WTC11 (cell line): ENCODE measurements at regions not wholly inside any gene's neighbourhood (a gene's known extent, or its start where the extent isn't known, plus 50 kb on each side); places are given as distances from the start of the nearest gene placed in this dataset.

Source experiments
- JAZF1 ChIP-seq: fragments of 250-450 bp; sonication (Bioruptor Pico); IDR thresholded peaks from 2 replicates; pipeline ENCODE4 v1.9.0; 2021; ENCODE audit warnings: moderate library complexity, mild to moderate bottlenecking, inconsistent platforms
- MAX ChIP-seq: sonication (generic); formaldehyde crosslinking; IDR thresholded peaks from 2 replicates; pipeline ENCODE4 v1.8.0; 2022; ENCODE audit warnings: mild to moderate bottlenecking, missing genetic modification reagents
- MYBL2 ChIP-seq: sonication (generic); formaldehyde crosslinking; IDR thresholded peaks from 2 replicates; pipeline ENCODE4 v1.8.1; 2023; ENCODE audit warnings: mild to moderate bottlenecking, moderate library complexity, missing genetic modification reagents
- SMAD3 ChIP-seq: sonication (generic); formaldehyde crosslinking; IDR thresholded peaks from 2 replicates; pipeline ENCODE4 v1.8.0; 2022; ENCODE audit warnings: missing genetic modification reagents, mild to moderate bottlenecking, borderline replicate concordance
- SP1 ChIP-seq: sonication (generic); formaldehyde crosslinking; conservative IDR thresholded peaks from 2 replicates; pipeline ENCODE4 v1.8.1; 2022; ENCODE audit warnings: missing genetic modification reagents
- ZBTB21 ChIP-seq: sonication (generic); formaldehyde crosslinking; IDR thresholded peaks from 2 replicates; pipeline ENCODE4 v1.8.1; 2023; ENCODE audit warnings: mild to moderate bottlenecking, missing genetic modification reagents, borderline replicate concordance
- ZNF317 ChIP-seq: sonication (generic); formaldehyde crosslinking; IDR thresholded peaks from 2 replicates; pipeline ENCODE4 v1.8.1; 2023; ENCODE audit warnings: low read depth, mild to moderate bottlenecking, moderate library complexity, missing genetic modification reagents, borderline replicate concordance
- TF ChIP-seq, protein P1 (sequence below): sonication (generic); formaldehyde crosslinking; IDR thresholded peaks from 2 replicates; pipeline ENCODE4 v1.8.0; 2022; ENCODE audit warnings: mild to moderate bottlenecking, missing genetic modification reagents
- TF ChIP-seq, protein P2 (sequence below): fragments of 200-600 bp; IDR thresholded peaks from 2 replicates; pipeline ENCODE4 v1.8.0; 2022; ENCODE audit warnings: antibody characterized with exemption

DNA sequence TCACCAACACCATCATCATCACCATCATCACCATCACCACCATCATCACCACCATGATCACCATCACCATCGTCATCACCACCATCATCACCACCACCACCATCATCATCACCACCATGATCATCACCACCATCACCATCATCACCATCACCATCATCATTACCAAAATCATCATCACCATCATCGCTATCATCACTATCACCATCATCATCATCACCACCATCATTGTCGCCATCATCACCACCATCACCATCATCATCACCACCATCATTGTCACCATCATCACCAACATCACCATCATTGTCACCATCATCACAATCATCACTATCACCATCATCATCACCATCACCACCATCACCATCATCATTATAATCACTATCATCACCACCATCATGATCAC is 893.5 kb downstream of the TBC1D22A start:
- TF ChIP-seq MAX (CRISPR knock-in tag) (no peak), SMAD3 (CRISPR knock-in tag) (no peak), JAZF1 (CRISPR knock-in tag) (no peak), ZNF317 (CRISPR knock-in tag) (no peak), SP1 (no peak), MYBL2 (CRISPR knock-in tag) (no peak), ZBTB21 (CRISPR knock-in tag) (no peak)
- TF ChIP-seq, protein P1, sequence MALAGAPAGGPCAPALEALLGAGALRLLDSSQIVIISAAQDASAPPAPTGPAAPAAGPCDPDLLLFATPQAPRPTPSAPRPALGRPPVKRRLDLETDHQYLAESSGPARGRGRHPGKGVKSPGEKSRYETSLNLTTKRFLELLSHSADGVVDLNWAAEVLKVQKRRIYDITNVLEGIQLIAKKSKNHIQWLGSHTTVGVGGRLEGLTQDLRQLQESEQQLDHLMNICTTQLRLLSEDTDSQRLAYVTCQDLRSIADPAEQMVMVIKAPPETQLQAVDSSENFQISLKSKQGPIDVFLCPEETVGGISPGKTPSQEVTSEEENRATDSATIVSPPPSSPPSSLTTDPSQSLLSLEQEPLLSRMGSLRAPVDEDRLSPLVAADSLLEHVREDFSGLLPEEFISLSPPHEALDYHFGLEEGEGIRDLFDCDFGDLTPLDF (CRISPR knock-in tag): no peak
- TF ChIP-seq, protein P2, sequence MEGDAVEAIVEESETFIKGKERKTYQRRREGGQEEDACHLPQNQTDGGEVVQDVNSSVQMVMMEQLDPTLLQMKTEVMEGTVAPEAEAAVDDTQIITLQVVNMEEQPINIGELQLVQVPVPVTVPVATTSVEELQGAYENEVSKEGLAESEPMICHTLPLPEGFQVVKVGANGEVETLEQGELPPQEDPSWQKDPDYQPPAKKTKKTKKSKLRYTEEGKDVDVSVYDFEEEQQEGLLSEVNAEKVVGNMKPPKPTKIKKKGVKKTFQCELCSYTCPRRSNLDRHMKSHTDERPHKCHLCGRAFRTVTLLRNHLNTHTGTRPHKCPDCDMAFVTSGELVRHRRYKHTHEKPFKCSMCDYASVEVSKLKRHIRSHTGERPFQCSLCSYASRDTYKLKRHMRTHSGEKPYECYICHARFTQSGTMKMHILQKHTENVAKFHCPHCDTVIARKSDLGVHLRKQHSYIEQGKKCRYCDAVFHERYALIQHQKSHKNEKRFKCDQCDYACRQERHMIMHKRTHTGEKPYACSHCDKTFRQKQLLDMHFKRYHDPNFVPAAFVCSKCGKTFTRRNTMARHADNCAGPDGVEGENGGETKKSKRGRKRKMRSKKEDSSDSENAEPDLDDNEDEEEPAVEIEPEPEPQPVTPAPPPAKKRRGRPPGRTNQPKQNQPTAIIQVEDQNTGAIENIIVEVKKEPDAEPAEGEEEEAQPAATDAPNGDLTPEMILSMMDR: no peak
